ENCODE measurements at regions not wholly inside any gene's neighbourhood (a gene's known extent, or its start where the extent isn't known, plus 50 kb on each side); places are given as distances from the start of the nearest gene placed in this dataset.

DNA sequence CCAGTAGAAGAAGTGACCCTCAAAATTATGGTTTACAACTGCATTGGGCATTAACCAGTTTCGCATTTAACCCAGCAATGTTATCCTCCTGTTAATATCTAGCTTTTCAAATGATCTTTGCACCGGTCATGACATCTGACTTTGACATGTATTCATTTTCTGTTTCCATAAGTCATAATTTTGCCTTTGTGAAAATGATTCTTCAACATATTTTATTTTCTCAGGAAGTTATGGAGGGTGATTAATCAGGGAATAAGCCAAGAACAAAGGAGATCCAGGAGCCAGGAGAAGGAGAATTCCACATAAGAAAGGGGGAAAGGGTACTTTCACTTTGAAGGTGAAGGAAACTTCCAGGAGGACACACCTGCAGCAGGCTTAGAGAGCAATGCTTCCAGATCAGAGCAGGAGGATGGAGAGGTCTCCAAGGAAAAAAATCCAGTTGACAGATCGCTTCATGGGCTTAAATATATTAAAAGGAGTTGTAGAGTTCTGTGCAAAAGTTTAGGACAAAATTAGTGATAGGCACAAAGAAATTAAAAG is 92.1 kb upstream of the FAM3C start:
- DNase-seq = no peak
- Histone ChIP-seq H3K27me3 (no peaks in the 10 kb centered on the region), H3K9me3 (no peaks in the 10 kb centered on the region), H3K27ac (no peak overlapping the region), H3K4me1 (no peaks in the 10 kb centered on the region), H3K4me3 (no peak overlapping the region), H3K36me3 (replicated peaks in 1 of 2; ENCODE audit: insufficient read depth in 1 of 2, low read depth in 2 of 2) (no peaks in the 10 kb centered on the region)
- 75 to 82% methylated on average over 3 of the region's 3 CpGs for WGBS, 2 donors
- no peak for ATAC-seq
- intact Hi-C loops (cut with DNase I) = no loop called here
- no peak for TF ChIP-seq POLR2A (IDR thresholded peaks at IDR 0.05)
- no peak for TF ChIP-seq CTCF (IDR thresholded peaks at IDR 0.05)

DNA sequence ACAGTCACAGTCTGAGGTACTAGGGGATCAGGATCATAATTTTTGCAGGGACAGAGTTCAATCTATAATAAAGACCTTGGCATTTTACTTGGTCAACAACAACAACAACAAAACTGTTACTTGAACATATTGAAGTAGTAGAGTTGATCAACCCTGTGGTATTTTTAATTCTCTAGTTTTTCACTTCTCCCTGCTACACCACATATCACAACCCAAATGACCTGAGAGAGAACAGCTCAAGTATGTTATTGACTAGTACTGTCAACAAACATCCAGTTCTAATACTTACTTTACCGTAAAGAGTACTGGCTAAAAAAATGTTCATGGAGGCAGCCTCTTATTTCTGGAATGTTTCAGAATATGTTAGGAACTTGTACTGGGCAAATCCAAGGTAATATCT is 90.5 kb upstream of the FAM3C start:
- no peak overlapping the region for H3K27ac ChIP-seq
- no peak for DNase-seq
- H3K9me3 ChIP-seq = no peaks in the 10 kb centered on the region
- 78 to 86% methylated on average over 1 of the region's 1 CpG for WGBS, 2 donors
- H3K4me3 ChIP-seq = no peak overlapping the region
- TF ChIP-seq POLR2A (IDR thresholded peaks at IDR 0.05) (no peak), CTCF (IDR thresholded peaks at IDR 0.05) (no peak)
- no peak for ATAC-seq
- H3K27me3 ChIP-seq = no peaks in the 10 kb centered on the region
- intact Hi-C loops (cut with DNase I) = no loop called here
- no peaks in the 10 kb centered on the region for H3K4me1 ChIP-seq
- H3K36me3 ChIP-seq (replicated peaks in 1 of 2; ENCODE audit: insufficient read depth in 1 of 2, low read depth in 2 of 2) = no peaks in the 10 kb centered on the region

GRCh38 chr7:121485467-121486243 is 89.5 kb upstream of the FAM3C start:
- Histone ChIP-seq H3K36me3 (replicated peaks in 1 of 2; ENCODE audit: insufficient read depth in 1 of 2, low read depth in 2 of 2) (no peaks in the 10 kb centered on the region), H3K4me1 (no peaks in the 10 kb centered on the region), H3K27me3 (no peaks in the 10 kb centered on the region), H3K4me3 (no peak overlapping the region), H3K27ac (no peak overlapping the region), H3K9me3 (no peaks in the 10 kb centered on the region)
- WGBS, 2 donors = 60 to 75% methylated on average over 7 of the region's 7 CpGs
- intact Hi-C loops (cut with DNase I) = no loop called here
- DNase-seq = peak in 2 of 4 donors; percentile 8 to 10
- TF ChIP-seq POLR2A (IDR thresholded peaks at IDR 0.05) (no peak), CTCF (IDR thresholded peaks at IDR 0.05) (no peak)
- no peak for ATAC-seq

DNA sequence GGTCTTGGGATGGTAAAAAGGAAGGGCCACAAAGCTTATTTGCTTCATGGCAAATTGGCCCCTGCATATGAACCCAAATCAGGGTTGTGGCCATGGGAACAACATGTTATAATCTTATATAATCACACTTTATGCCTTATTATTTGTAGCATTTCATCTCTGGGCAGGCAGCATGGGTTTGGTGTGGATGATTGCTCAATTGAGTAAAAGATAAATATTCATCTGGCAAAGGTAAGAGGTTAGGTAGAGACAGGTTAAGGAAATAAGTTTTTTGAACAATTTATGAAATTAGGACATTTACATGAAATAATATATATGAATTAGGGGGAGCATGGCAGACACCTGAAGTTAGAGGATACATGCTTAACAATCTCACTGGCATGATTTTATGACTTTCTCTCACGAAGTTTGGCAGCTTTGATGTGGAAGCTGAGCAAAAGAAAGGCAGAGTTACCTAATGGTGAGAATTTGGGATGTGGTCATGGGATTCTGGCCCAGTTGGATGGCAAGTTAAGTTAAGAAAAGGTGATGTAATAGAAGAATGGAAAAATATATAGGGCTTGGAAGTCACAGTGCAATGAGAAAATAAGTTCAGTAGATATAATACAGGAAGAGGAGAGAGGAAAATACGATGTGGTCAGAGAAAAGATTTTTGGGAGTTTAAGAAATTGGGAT is 88.1 kb upstream of the FAM3C start:
- no peak overlapping the region for H3K27ac ChIP-seq
- H3K4me3 ChIP-seq = no peak overlapping the region
- no peaks in the 10 kb centered on the region for H3K4me1 ChIP-seq
- H3K27me3 ChIP-seq = no peaks in the 10 kb centered on the region
- no peak for TF ChIP-seq POLR2A (IDR thresholded peaks at IDR 0.05)
- no peak for TF ChIP-seq CTCF (IDR thresholded peaks at IDR 0.05)
- 85% methylated on average over 2 of the region's 2 CpGs for WGBS, 2 donors
- DNase-seq (no peak), ATAC-seq (no peak)
- H3K9me3 ChIP-seq = no peaks in the 10 kb centered on the region
- intact Hi-C loops (cut with DNase I) = no loop called here
- no peaks in the 10 kb centered on the region for H3K36me3 ChIP-seq (replicated peaks in 1 of 2; ENCODE audit: insufficient read depth in 1 of 2, low read depth in 2 of 2)

Measured in body of pancreas (tissue), 4 donors.